Suprapubic skin (tissue), 4 donors: ENCODE measurements at regions not wholly inside any gene's neighbourhood (a gene's known extent, or its start where the extent isn't known, plus 50 kb on each side); places are given as distances from the start of the nearest gene placed in this dataset.
"Not testable (repeated sequence)": the region's sequence is repeated elsewhere in the genome, so short reads cannot be mapped to it uniquely, and the experiment has no call there.

Experiments
- DNase-seq, 2 donors: peaks; one replicate each; pipeline ENCODE4 v3.0.0-alpha.2; 2019; ENCODE audit warnings: low spot score in 2 of 2
- H3K27ac ChIP-seq: fragments of 200-600 bp; sonication (generic); one replicate; pipeline ENCODE4 v1.5.1; 2019
- H3K27me3 ChIP-seq: fragments of 200-600 bp; sonication (generic); one replicate; pipeline ENCODE4 v1.5.1; 2019
- H3K36me3 ChIP-seq: fragments of 200-600 bp; sonication (generic); one replicate; pipeline ENCODE4 v1.5.1; 2019
- H3K4me1 ChIP-seq: fragments of 200-600 bp; sonication (generic); one replicate; pipeline ENCODE4 v1.5.1; 2019
- H3K4me3 ChIP-seq: fragments of 200-600 bp; sonication (generic); one replicate; pipeline ENCODE4 v1.5.1; 2019; ENCODE audit warnings: mild to moderate bottlenecking
- H3K9me3 ChIP-seq: fragments of 200-600 bp; sonication (generic); one replicate; pipeline ENCODE4 v1.5.1; 2019
- CTCF ChIP-seq, 2 donors: fragments of 200-600 bp in 1 of 2; fragments of 450-650 bp in 1 of 2; sonication (generic) in 1 of 2; IDR thresholded peaks; one replicate each; pipeline ENCODE4 v1.5.1; 2016 to 2019; ENCODE audit warnings: antibody characterized with exemption in 2 of 2, mild to moderate bottlenecking in 1 of 2, moderate library complexity in 1 of 2
- EP300 ChIP-seq: sonication (generic); formaldehyde crosslinking; IDR thresholded peaks from one replicate; pipeline ENCODE4 v1.6.1; 2017; ENCODE audit warnings: antibody characterized with exemption
- POLR2A ChIP-seq, 2 donors: fragments of 450-650 bp; IDR thresholded peaks; one replicate each; pipeline ENCODE4 v1.6.1; 2017; ENCODE audit warnings: antibody characterized with exemption in 2 of 2, mild to moderate bottlenecking in 2 of 2, moderate library complexity in 2 of 2
- POLR2AphosphoS5 ChIP-seq, 3 donors: sonication (generic); formaldehyde crosslinking; IDR thresholded peaks; one replicate each; pipeline ENCODE4 v1.6.1; 2017; ENCODE audit warnings: antibody characterized with exemption in 3 of 3
- WGBS: methylation state at CpG from one replicate; pipeline ENCODE4 v1.1.5; 2018; 5-methylcytosine and 5-hydroxymethylcytosine counted together

GRCh38 chr9:24817756-24818155, 272.1 kb upstream of the IZUMO3 start:
- Histone ChIP-seq H3K4me1 (no peaks in the 10 kb centered on the region), H3K9me3 (no peaks in the 10 kb centered on the region), H3K36me3 (no peaks in the 10 kb centered on the region), H3K27ac (no peak overlapping the region), H3K4me3 (no peak overlapping the region), H3K27me3 (no peaks in the 10 kb centered on the region)
- TF ChIP-seq CTCF (IDR thresholded peaks at IDR 0.05), result no peak
- TF ChIP-seq EP300, result no peak
- no peak for DNase-seq
- 91% methylated on average over 2 of the region's 2 CpGs for WGBS

GRCh38 chr9:24816006-24816405, 270.3 kb upstream of the IZUMO3 start:
- TF ChIP-seq POLR2AphosphoS5 (IDR thresholded peaks at IDR 0.05), result no peak
- TF ChIP-seq EP300, result no peak
- no peak for TF ChIP-seq POLR2A (IDR thresholded peaks at IDR 0.05)
- TF ChIP-seq CTCF (IDR thresholded peaks at IDR 0.05), result no peak
- no peaks in the 10 kb centered on the region for H3K9me3 ChIP-seq
- H3K4me1 ChIP-seq, result no peaks in the 10 kb centered on the region
- H3K27ac ChIP-seq, result no peak overlapping the region
- H3K4me3 ChIP-seq, result no peak overlapping the region
- no peaks in the 10 kb centered on the region for H3K27me3 ChIP-seq
- no peak for DNase-seq
- 16% methylated on average over 1 of the region's 1 CpG for WGBS
- H3K36me3 ChIP-seq, result no peaks in the 10 kb centered on the region

- Histone ChIP-seq H3K4me1 (no peaks in the 10 kb centered on the region), H3K4me3 (no peak overlapping the region), H3K36me3 (no peaks in the 10 kb centered on the region), H3K27ac (no peak overlapping the region), H3K9me3 (no peaks in the 10 kb centered on the region), H3K27me3 (no peaks in the 10 kb centered on the region)
- WGBS, result 41% methylated on average over 3 of the region's 3 CpGs
- TF ChIP-seq POLR2AphosphoS5 (IDR thresholded peaks at IDR 0.05) (no peak), POLR2A (IDR thresholded peaks at IDR 0.05) (no peak), EP300 (no peak), CTCF (IDR thresholded peaks at IDR 0.05) (no peak)
- no peak for DNase-seq
Observed at GRCh38 chr9:24801344-24801743, 255.6 kb upstream of the IZUMO3 start.

GRCh38 chr9:24793787-24794186, 248.1 kb upstream of the IZUMO3 start:
- Histone ChIP-seq H3K9me3 (no peaks in the 10 kb centered on the region), H3K36me3 (no peaks in the 10 kb centered on the region), H3K27me3 (no peaks in the 10 kb centered on the region), H3K27ac (no peak overlapping the region), H3K4me1 (no peaks in the 10 kb centered on the region), H3K4me3 (no peak overlapping the region)
- TF ChIP-seq EP300, result no peak
- TF ChIP-seq POLR2AphosphoS5 (IDR thresholded peaks at IDR 0.05), result no peak
- no peak for TF ChIP-seq POLR2A (IDR thresholded peaks at IDR 0.05)
- no peak for TF ChIP-seq CTCF (IDR thresholded peaks at IDR 0.05)
- WGBS, result 28% methylated on average over 2 of the region's 2 CpGs
- DNase-seq, result no peak

GRCh38 chr9:24776226-24776625, 230.5 kb upstream of the IZUMO3 start:
- H3K9me3 ChIP-seq, result peaks cover 6% of the 10 kb centered on the region

GRCh38 chr9:24774199-24774598, 228.5 kb upstream of the IZUMO3 start:
- H3K27me3 ChIP-seq, H3K4me1 ChIP-seq, H3K36me3 ChIP-seq, H3K4me3 ChIP-seq, H3K9me3 ChIP-seq, DNase-seq, H3K27ac ChIP-seq: not testable (repeated sequence)
- 80% methylated on average over 8 of the region's 8 CpGs for WGBS

More at GRCh38 chr9:24776226-24776625, 230.5 kb upstream of the IZUMO3 start:
- H3K4me1 ChIP-seq, result no peaks in the 10 kb centered on the region
- H3K36me3 ChIP-seq, result no peaks in the 10 kb centered on the region
- H3K4me3 ChIP-seq, result no peak overlapping the region
- no peaks in the 10 kb centered on the region for H3K27me3 ChIP-seq
- TF ChIP-seq POLR2A (IDR thresholded peaks at IDR 0.05), result no peak
- no peak for TF ChIP-seq EP300
- TF ChIP-seq CTCF (IDR thresholded peaks at IDR 0.05), result no peak
- no peak for TF ChIP-seq POLR2AphosphoS5 (IDR thresholded peaks at IDR 0.05)
- no peak for DNase-seq
- H3K27ac ChIP-seq, result no peak overlapping the region
